Upper lobe of right lung (tissue), 1 donor: ENCODE measurements at regions not wholly inside any gene's neighbourhood (a gene's known extent, or its start where the extent isn't known, plus 50 kb on each side); places are given as distances from the start of the nearest gene placed in this dataset.

Source experiments
- ATAC-seq: fragments of 200-7000 bp; cut with Tn5 transposase; one replicate; pipeline ENCODE4 v1.9.1; 2020; ENCODE audit warnings: mild to moderate bottlenecking, moderate library complexity
- DNase-seq: peaks from one replicate; pipeline ENCODE4 v3.0.0-alpha.2; 2020
- H3K27ac ChIP-seq: fragments of 200-600 bp; one replicate; pipeline ENCODE4 v1.8.0; 2022
- H3K27me3 ChIP-seq: fragments of 200-600 bp; one replicate; pipeline ENCODE4 v1.8.0; 2022; ENCODE audit warnings: mild to moderate bottlenecking
- H3K36me3 ChIP-seq: fragments of 200-600 bp; one replicate; pipeline ENCODE4 v1.8.0; 2022
- H3K4me1 ChIP-seq: fragments of 200-600 bp; one replicate; pipeline ENCODE4 v1.8.0; 2022
- H3K4me3 ChIP-seq: fragments of 200-600 bp; one replicate; pipeline ENCODE4 v1.8.0; 2022; ENCODE audit warnings: mild to moderate bottlenecking
- H3K9me3 ChIP-seq: fragments of 200-600 bp; one replicate; pipeline ENCODE4 v1.8.0; 2022
- CTCF ChIP-seq: fragments of 200-600 bp; IDR thresholded peaks from one replicate; pipeline ENCODE4 v1.8.0; 2022; ENCODE audit warnings: antibody characterized with exemption
- intact Hi-C: fragments of 100-400 bp; cut with DNase I; formaldehyde crosslinking; loops from one replicate; pipeline ENCODE4 v1.11.0; 2022
- donor health status: DM: no; HTN: yes; CAD: no; lungs with severe emphysema.

- Histone ChIP-seq H3K36me3 (no peaks in the 10 kb centered on the region), H3K4me1 (no peaks in the 10 kb centered on the region), H3K27ac (no peak overlapping the region), H3K9me3 (no peaks in the 10 kb centered on the region), H3K27me3 (no peaks in the 10 kb centered on the region), H3K4me3 (no peak overlapping the region)
- TF ChIP-seq CTCF = no peak
- intact Hi-C loops = no loop called here
- peak; percentile 22 for ATAC-seq
- DNase-seq = no peak
Observed at GRCh38 chr1:29649189-29650040, 413.1 kb downstream of the PTPRU start.

GRCh38 chr1:29648798-29649188, 412.5 kb downstream of the PTPRU start:
- intact Hi-C loops = no loop called here
- no peaks in the 10 kb centered on the region for H3K27me3 ChIP-seq
- H3K4me3 ChIP-seq = no peak overlapping the region
- ATAC-seq = no peak
- H3K36me3 ChIP-seq = no peaks in the 10 kb centered on the region
- no peak for DNase-seq
- TF ChIP-seq CTCF = no peak
- no peaks in the 10 kb centered on the region for H3K9me3 ChIP-seq
- no peak overlapping the region for H3K27ac ChIP-seq
- H3K4me1 ChIP-seq = no peaks in the 10 kb centered on the region

GRCh38 chr1:29648026-29648425, 411.7 kb downstream of the PTPRU start:
- no peak overlapping the region for H3K27ac ChIP-seq
- no peaks in the 10 kb centered on the region for H3K36me3 ChIP-seq
- no peak for DNase-seq
- H3K9me3 ChIP-seq = no peaks in the 10 kb centered on the region
- TF ChIP-seq CTCF = no peak
- intact Hi-C loops = no loop called here
- no peaks in the 10 kb centered on the region for H3K4me1 ChIP-seq
- no peak overlapping the region for H3K4me3 ChIP-seq
- H3K27me3 ChIP-seq = no peaks in the 10 kb centered on the region
- no peak for ATAC-seq

GRCh38 chr1:29647581-29647980, 411.3 kb downstream of the PTPRU start:
- no peak for TF ChIP-seq CTCF

GRCh38 chr1:29646161-29646775, 409.9 kb downstream of the PTPRU start:
- H3K4me1 ChIP-seq = no peaks in the 10 kb centered on the region
- no peaks in the 10 kb centered on the region for H3K27me3 ChIP-seq
- ATAC-seq (no peak), DNase-seq (no peak)
- H3K9me3 ChIP-seq = no peaks in the 10 kb centered on the region
- no peak overlapping the region for H3K27ac ChIP-seq
- intact Hi-C loops = no loop called here
- TF ChIP-seq CTCF = no peak
- no peak overlapping the region for H3K4me3 ChIP-seq
- H3K36me3 ChIP-seq = no peaks in the 10 kb centered on the region

More at GRCh38 chr1:29647581-29647980, 411.3 kb downstream of the PTPRU start:
- ATAC-seq = no peak
- H3K4me3 ChIP-seq = no peak overlapping the region
- DNase-seq = no peak
- H3K9me3 ChIP-seq = no peaks in the 10 kb centered on the region
- H3K27me3 ChIP-seq = no peaks in the 10 kb centered on the region
- H3K4me1 ChIP-seq = no peaks in the 10 kb centered on the region
- no peaks in the 10 kb centered on the region for H3K36me3 ChIP-seq
- H3K27ac ChIP-seq = no peak overlapping the region
- intact Hi-C loops = no loop called here
